Activated B cell treated with CpG ODN at 0.5 μM for 24 hours (primary cell): ENCODE measurements at regions not wholly inside any gene's neighbourhood (a gene's known extent, or its start where the extent isn't known, plus 50 kb on each side); places are given as distances from the start of the nearest gene placed in this dataset.

Experiments
- ATAC-seq: fragments of 200-7000 bp; cut with Tn5 transposase; one replicate; pipeline ENCODE4 v1.10.0; 2021; ENCODE audit warnings: low read depth, mild to moderate bottlenecking, moderate library complexity
- CTCF ChIA-PET: fragments of 350-600 bp; sonication (Branson Sonifier 250); formaldehyde crosslinking; loops from one replicate; lab custom pipeline; 2021; ENCODE audit warnings: antibody characterized with exemption; lab: Charles Lee
- POLR2A ChIA-PET: fragments of 350-600 bp; sonication (Branson Sonifier 250); formaldehyde crosslinking; loops from one replicate; lab custom pipeline; 2021; ENCODE audit warnings: antibody characterized with exemption; lab: Charles Lee
- DNase-seq: peaks from one replicate; pipeline ENCODE4 v3.0.0; 2022
- H3K27ac Mint-ChIP-seq: one replicate; pipeline ENCODE4 v1.8.0; 2020; ENCODE audit warnings: mixed read lengths
- H3K27me3 Mint-ChIP-seq: one replicate; pipeline ENCODE4 v1.8.0; 2021; ENCODE audit warnings: mixed read lengths
- H3K36me3 Mint-ChIP-seq: one replicate; pipeline ENCODE4 v1.8.0; 2021; ENCODE audit warnings: low read depth, mixed read lengths
- H3K4me1 Mint-ChIP-seq: one replicate; pipeline ENCODE4 v1.8.0; 2021; ENCODE audit warnings: mixed read lengths
- H3K4me3 Mint-ChIP-seq: one replicate; pipeline ENCODE4 v1.8.0; 2020; ENCODE audit warnings: mild to moderate bottlenecking, mixed read lengths
- H3K9me3 Mint-ChIP-seq: one replicate; pipeline ENCODE4 v1.8.0; 2020; ENCODE audit warnings: mixed read lengths
- intact Hi-C: fragments of 100-400 bp; cut with micrococcal nuclease; formaldehyde crosslinking; loops from one replicate; pipeline ENCODE4 v1.15.1; 2024
- TF ChIP-seq, protein P1 (sequence below): fragments of 200-600 bp; IDR thresholded peaks from one replicate; pipeline ENCODE4 v1.8.0; 2022; ENCODE audit warnings: antibody characterized with exemption, mild to moderate bottlenecking

DNA sequence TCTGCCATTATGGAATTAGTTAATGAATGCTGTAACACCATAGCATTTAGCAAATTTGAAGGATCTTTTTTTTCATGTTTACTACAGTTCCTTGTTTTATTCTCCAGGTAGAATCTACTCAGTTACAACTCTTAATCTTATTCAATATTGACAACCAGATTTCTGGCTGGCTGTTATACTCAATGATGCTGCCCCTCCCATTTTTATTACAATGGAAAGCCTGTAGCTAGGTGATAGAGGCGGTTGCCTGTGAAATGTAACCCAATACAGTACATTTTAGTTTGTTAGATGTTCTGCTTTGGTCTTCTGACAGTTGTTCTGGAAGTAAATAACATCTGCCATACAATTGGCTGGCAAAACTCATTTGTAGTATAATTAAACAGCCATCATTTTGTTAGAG lies 294.2 kb downstream of the DMRTA1 start:
- Mint-ChIP-seq H3K36me3 (no peaks in the 10 kb centered on the region), H3K9me3 (peaks cover 2% of the 10 kb centered on the region), H3K27ac (no peak overlapping the region), H3K4me1 (no peaks in the 10 kb centered on the region), H3K27me3 (no peaks in the 10 kb centered on the region), H3K4me3 (no peak overlapping the region)
- DNase-seq: no peak
- ChIA-PET POLR2A (no interaction called here), CTCF (no interaction called here)
- intact Hi-C loops: no loop called here
- no peak for ATAC-seq
- TF ChIP-seq, protein P1, sequence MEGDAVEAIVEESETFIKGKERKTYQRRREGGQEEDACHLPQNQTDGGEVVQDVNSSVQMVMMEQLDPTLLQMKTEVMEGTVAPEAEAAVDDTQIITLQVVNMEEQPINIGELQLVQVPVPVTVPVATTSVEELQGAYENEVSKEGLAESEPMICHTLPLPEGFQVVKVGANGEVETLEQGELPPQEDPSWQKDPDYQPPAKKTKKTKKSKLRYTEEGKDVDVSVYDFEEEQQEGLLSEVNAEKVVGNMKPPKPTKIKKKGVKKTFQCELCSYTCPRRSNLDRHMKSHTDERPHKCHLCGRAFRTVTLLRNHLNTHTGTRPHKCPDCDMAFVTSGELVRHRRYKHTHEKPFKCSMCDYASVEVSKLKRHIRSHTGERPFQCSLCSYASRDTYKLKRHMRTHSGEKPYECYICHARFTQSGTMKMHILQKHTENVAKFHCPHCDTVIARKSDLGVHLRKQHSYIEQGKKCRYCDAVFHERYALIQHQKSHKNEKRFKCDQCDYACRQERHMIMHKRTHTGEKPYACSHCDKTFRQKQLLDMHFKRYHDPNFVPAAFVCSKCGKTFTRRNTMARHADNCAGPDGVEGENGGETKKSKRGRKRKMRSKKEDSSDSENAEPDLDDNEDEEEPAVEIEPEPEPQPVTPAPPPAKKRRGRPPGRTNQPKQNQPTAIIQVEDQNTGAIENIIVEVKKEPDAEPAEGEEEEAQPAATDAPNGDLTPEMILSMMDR: no peak

DNA sequence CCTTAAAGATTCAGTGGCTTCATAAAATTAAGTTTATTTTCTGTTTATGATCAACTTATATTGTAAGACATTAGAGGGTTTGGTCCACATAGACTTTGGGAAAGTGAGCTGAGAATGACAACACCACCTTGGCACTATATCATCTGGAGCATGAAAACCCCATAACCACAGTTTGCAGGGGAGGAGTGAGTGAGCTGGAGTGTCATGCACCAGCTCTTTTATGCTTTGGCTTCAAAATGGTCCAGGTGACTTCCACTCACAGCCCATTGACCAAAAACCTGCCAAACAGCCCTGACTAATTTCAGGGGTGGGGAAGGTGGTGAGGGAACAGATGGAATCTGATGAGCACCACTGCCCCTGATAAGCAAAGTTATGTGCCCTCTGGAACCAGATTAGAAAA lies 295.8 kb downstream of the DMRTA1 start:
- intact Hi-C loops: no loop called here
- peaks cover 2% of the 10 kb centered on the region for H3K9me3 Mint-ChIP-seq
- POLR2A ChIA-PET: no interaction called here
- no peaks in the 10 kb centered on the region for H3K27me3 Mint-ChIP-seq
- no peak overlapping the region for H3K27ac Mint-ChIP-seq
- DNase-seq (no peak), ATAC-seq (no peak)
- CTCF ChIA-PET: no interaction called here
- H3K4me1 Mint-ChIP-seq: no peaks in the 10 kb centered on the region
- no peak overlapping the region for H3K4me3 Mint-ChIP-seq
- TF ChIP-seq, protein P1: no peak
- H3K36me3 Mint-ChIP-seq: no peaks in the 10 kb centered on the region

DNA sequence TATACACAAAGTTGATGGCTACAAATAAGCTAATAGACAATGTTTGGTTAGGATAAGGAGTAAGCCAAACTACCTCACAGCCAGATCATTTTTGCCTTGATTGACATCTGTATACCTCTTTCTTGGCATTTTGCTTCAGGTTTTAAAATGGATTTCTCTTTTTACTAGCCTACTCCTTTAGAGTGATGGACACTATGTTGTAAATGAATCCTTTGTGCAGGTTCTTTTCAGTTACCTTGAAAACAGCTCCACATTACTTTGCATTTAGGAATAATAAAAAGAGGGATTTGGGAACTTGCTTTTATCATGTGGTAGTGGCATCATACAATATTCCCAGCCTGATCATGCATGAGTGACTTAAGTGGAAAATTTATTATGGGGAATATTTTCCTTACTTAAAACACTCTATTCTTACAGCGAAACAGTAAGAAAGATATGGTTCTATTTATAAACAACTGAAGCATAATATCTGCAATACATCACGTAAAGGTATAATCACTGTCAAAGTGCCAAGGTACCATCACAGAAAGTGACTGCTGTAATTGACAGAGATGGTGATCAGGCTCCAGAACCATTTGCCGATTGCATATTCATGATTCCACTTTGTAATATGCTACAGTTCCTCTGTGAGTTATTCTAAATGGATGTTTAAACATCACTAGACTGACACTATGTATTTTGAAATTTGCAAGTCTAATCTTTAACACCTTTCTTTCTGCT lies 327.0 kb downstream of the DMRTA1 start:
- POLR2A ChIA-PET: no interaction called here
- Mint-ChIP-seq H3K36me3 (no peaks in the 10 kb centered on the region), H3K27ac (no peak overlapping the region), H3K4me3 (no peak overlapping the region), H3K27me3 (no peaks in the 10 kb centered on the region), H3K9me3 (peaks cover 6% of the 10 kb centered on the region), H3K4me1 (no peaks in the 10 kb centered on the region)
- ATAC-seq: no peak
- TF ChIP-seq, protein P1: no peak
- DNase-seq: no peak
- CTCF ChIA-PET: no interaction called here
- intact Hi-C loops: no loop called here

DNA sequence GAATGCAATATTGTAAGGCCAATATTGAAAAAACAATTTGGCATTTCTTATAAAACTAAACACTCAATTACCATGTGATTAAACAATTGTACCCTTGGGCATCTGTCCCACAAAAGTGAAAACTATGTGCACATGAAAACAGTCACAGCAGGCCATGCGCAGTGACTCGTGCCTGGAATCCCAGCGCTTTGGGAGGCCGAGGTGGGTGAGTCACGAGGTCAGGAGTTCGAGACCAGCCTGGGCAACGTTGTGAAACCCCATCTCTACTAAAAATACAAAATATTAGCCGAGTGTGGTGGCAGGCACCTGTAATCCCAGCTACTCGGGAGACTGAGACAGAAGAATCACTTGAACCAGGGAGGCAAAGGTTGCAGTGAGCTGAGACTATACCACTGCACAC lies 343.7 kb downstream of the DMRTA1 start:
- Mint-ChIP-seq H3K27ac (no peak overlapping the region), H3K4me3 (no peak overlapping the region), H3K27me3 (no peaks in the 10 kb centered on the region), H3K4me1 (no peaks in the 10 kb centered on the region), H3K36me3 (no peaks in the 10 kb centered on the region), H3K9me3 (peaks cover 8% of the 10 kb centered on the region)
- CTCF ChIA-PET: no interaction called here
- ATAC-seq: no peak
- no peak for DNase-seq
- POLR2A ChIA-PET: no interaction called here
- TF ChIP-seq, protein P1: no peak
- intact Hi-C loops: no loop called here

GRCh38 chr9:22808876-22809275 lies 362.3 kb downstream of the DMRTA1 start:
- no peaks in the 10 kb centered on the region for H3K36me3 Mint-ChIP-seq
- H3K27ac Mint-ChIP-seq: no peak overlapping the region
- ATAC-seq (no peak), DNase-seq (no peak)
- intact Hi-C loops: loop anchor here (10.0 kb wide), 1 partner anchor 56 kb away; no protein-coding TSS in a partner anchor
- ChIA-PET POLR2A (no interaction called here), CTCF (no interaction called here)
- peaks cover 7% of the 10 kb centered on the region for H3K9me3 Mint-ChIP-seq
- H3K4me3 Mint-ChIP-seq: no peak overlapping the region
- H3K27me3 Mint-ChIP-seq: no peaks in the 10 kb centered on the region
- TF ChIP-seq, protein P1: no peak
- H3K4me1 Mint-ChIP-seq: no peaks in the 10 kb centered on the region
